HG03558 (cell line): ENCODE measurements at regions not wholly inside any gene's neighbourhood (a gene's known extent, or its start where the extent isn't known, plus 50 kb on each side); places are given as distances from the start of the nearest gene placed in this dataset.
"Not testable (repeated sequence)": the region's sequence is repeated elsewhere in the genome, so short reads cannot be mapped to it uniquely, and the experiment has no call there.

ENCODE experiments used
- ATAC-seq: cut with Tn5 transposase; IDR thresholded peaks from one replicate; pipeline ENCODE4 v1.9.1; 2021; ENCODE audit warnings: moderate number of reproducible peaks; ENCODE audit not compliant: unreplicated experiment; ENCODE audit errors: extremely low read depth

- ATAC-seq, result no peak
These were observed 323.1 kb downstream of the KCNJ3 start for GRCh38 chr2:155021618-155022017.

- no peak for ATAC-seq
These were observed 321.8 kb downstream of the KCNJ3 start for GRCh38 chr2:155020246-155020645.

GRCh38 chr2:155010925-155011324 lies 312.4 kb downstream of the KCNJ3 start:
- no peak for ATAC-seq

- ATAC-seq, result no peak
These were observed 296.9 kb downstream of the KCNJ3 start for GRCh38 chr2:154995361-154995760.

- no peak for ATAC-seq
These were observed 294.3 kb downstream of the KCNJ3 start for GRCh38 chr2:154992826-154993225.

GRCh38 chr2:154978710-154979109 lies 280.2 kb downstream of the KCNJ3 start:
- no peak for ATAC-seq

- no peak for ATAC-seq
These were observed 279.7 kb downstream of the KCNJ3 start for GRCh38 chr2:154978244-154978643.

- ATAC-seq, result no peak
These were observed 275.5 kb downstream of the KCNJ3 start for GRCh38 chr2:154974041-154974440.

GRCh38 chr2:154963511-154963910 lies 265.0 kb downstream of the KCNJ3 start:
- no peak for ATAC-seq

- no peak for ATAC-seq
These were observed 263.2 kb downstream of the KCNJ3 start for GRCh38 chr2:154961676-154962075.

- ATAC-seq, result no peak
These were observed 262.5 kb downstream of the KCNJ3 start for GRCh38 chr2:154960802-154961583.

- ATAC-seq, result no peak
These were observed 254.0 kb downstream of the KCNJ3 start for GRCh38 chr2:154952346-154952980.

- ATAC-seq, result not testable (repeated sequence)
These were observed 248.9 kb downstream of the KCNJ3 start for GRCh38 chr2:154947416-154947815.

- no peak for ATAC-seq
These were observed 247.5 kb downstream of the KCNJ3 start for GRCh38 chr2:154945984-154946383.

GRCh38 chr2:154941379-154941778 lies 242.9 kb downstream of the KCNJ3 start:
- no peak for ATAC-seq

GRCh38 chr2:154934213-154934612 lies 235.7 kb downstream of the KCNJ3 start:
- no peak for ATAC-seq

- ATAC-seq, result no peak
These were observed 226.0 kb downstream of the KCNJ3 start for GRCh38 chr2:154924531-154924930.

- no peak for ATAC-seq
These were observed 216.1 kb downstream of the KCNJ3 start for GRCh38 chr2:154914561-154914960.

GRCh38 chr2:154912215-154912614 lies 213.7 kb downstream of the KCNJ3 start:
- ATAC-seq, result no peak

GRCh38 chr2:154911729-154912128 lies 213.2 kb downstream of the KCNJ3 start:
- ATAC-seq, result no peak

GRCh38 chr2:154910701-154911100 lies 212.2 kb downstream of the KCNJ3 start:
- ATAC-seq, result no peak

GRCh38 chr2:154908327-154908726 lies 209.8 kb downstream of the KCNJ3 start:
- ATAC-seq, result no peak
